ENCODE measurements at regions not wholly inside any gene's neighbourhood (a gene's known extent, or its start where the extent isn't known, plus 50 kb on each side); places are given as distances from the start of the nearest gene placed in this dataset.

GRCh38 chr11:115906171-115906570 lies 402.0 kb upstream of the CADM1 start:
- TF ChIP-seq POLR2A (IDR thresholded peaks at IDR 0.05) (no peak), POLR2AphosphoS5 (IDR thresholded peaks at IDR 0.05; ENCODE audit: insufficient read depth in 1 of 2, low read depth in 1 of 2) (no peak), CTCF (IDR thresholded peaks at IDR 0.05) (no peak)
- intact Hi-C loops (cut with DNase I), result no loop called here

GRCh38 chr11:115905341-115906000 lies 401.3 kb upstream of the CADM1 start:
- intact Hi-C loops (cut with DNase I), result no loop called here
- no peak for DNase-seq (ENCODE audit: extremely low spot score in 2 of 2)
- H3K4me1 ChIP-seq, result no peaks in the 10 kb centered on the region
- no peak overlapping the region for H3K27ac ChIP-seq
- no peak for TF ChIP-seq POLR2A (IDR thresholded peaks at IDR 0.05)
- TF ChIP-seq POLR2AphosphoS5 (IDR thresholded peaks at IDR 0.05; ENCODE audit: insufficient read depth in 1 of 2, low read depth in 1 of 2), result no peak
- no peak for TF ChIP-seq CTCF (IDR thresholded peaks at IDR 0.05)
- H3K9me3 ChIP-seq, result no peaks in the 10 kb centered on the region
- H3K27me3 ChIP-seq, result no peaks in the 10 kb centered on the region
- H3K4me3 ChIP-seq, result no peak overlapping the region
- H3K36me3 ChIP-seq, result no peaks in the 10 kb centered on the region

More at GRCh38 chr11:115906171-115906570, 402.0 kb upstream of the CADM1 start:
- no peaks in the 10 kb centered on the region for H3K4me1 ChIP-seq
- H3K9me3 ChIP-seq, result no peaks in the 10 kb centered on the region
- no peaks in the 10 kb centered on the region for H3K27me3 ChIP-seq
- DNase-seq (ENCODE audit: extremely low spot score in 2 of 2), result no peak
- no peak overlapping the region for H3K27ac ChIP-seq
- H3K36me3 ChIP-seq, result no peaks in the 10 kb centered on the region
- H3K4me3 ChIP-seq, result no peak overlapping the region

- no peaks in the 10 kb centered on the region for H3K27me3 ChIP-seq
- no peak overlapping the region for H3K27ac ChIP-seq
- no peak for DNase-seq (ENCODE audit: extremely low spot score in 2 of 2)
- H3K9me3 ChIP-seq, result no peaks in the 10 kb centered on the region
- H3K4me3 ChIP-seq, result no peak overlapping the region
- H3K36me3 ChIP-seq, result no peaks in the 10 kb centered on the region
- intact Hi-C loops (cut with DNase I), result no loop called here
- H3K4me1 ChIP-seq, result no peaks in the 10 kb centered on the region
- TF ChIP-seq POLR2AphosphoS5 (IDR thresholded peaks at IDR 0.05; ENCODE audit: insufficient read depth in 1 of 2, low read depth in 1 of 2), result no peak
- no peak for TF ChIP-seq POLR2A (IDR thresholded peaks at IDR 0.05)
- TF ChIP-seq CTCF (IDR thresholded peaks at IDR 0.05), result no peak
Measured at GRCh38 chr11:115903179-115903578, 399.0 kb upstream of the CADM1 start.

- peak in 1 of 2 donors; percentile 31 for DNase-seq (ENCODE audit: extremely low spot score in 2 of 2)
- Histone ChIP-seq H3K4me3 (no peak overlapping the region), H3K9me3 (no peaks in the 10 kb centered on the region), H3K36me3 (no peaks in the 10 kb centered on the region), H3K4me1 (no peaks in the 10 kb centered on the region), H3K27me3 (no peaks in the 10 kb centered on the region), H3K27ac (no peak overlapping the region)
- TF ChIP-seq CTCF (IDR thresholded peaks at IDR 0.05) (no peak), POLR2AphosphoS5 (IDR thresholded peaks at IDR 0.05; ENCODE audit: insufficient read depth in 1 of 2, low read depth in 1 of 2) (no peak), POLR2A (IDR thresholded peaks at IDR 0.05) (no peak)
- intact Hi-C loops (cut with DNase I), result no loop called here
Measured at GRCh38 chr11:115901069-115901468, 396.9 kb upstream of the CADM1 start.

- H3K36me3 ChIP-seq, result no peaks in the 10 kb centered on the region
- no peaks in the 10 kb centered on the region for H3K27me3 ChIP-seq
- peak in 1 of 2 donors; percentile 34 for DNase-seq (ENCODE audit: extremely low spot score in 2 of 2)
- intact Hi-C loops (cut with DNase I), result no loop called here
- H3K9me3 ChIP-seq, result no peaks in the 10 kb centered on the region
- TF ChIP-seq POLR2A (IDR thresholded peaks at IDR 0.05) (no peak), CTCF (IDR thresholded peaks at IDR 0.05) (no peak), POLR2AphosphoS5 (IDR thresholded peaks at IDR 0.05; ENCODE audit: insufficient read depth in 1 of 2, low read depth in 1 of 2) (no peak)
- no peak overlapping the region for H3K4me3 ChIP-seq
- H3K4me1 ChIP-seq, result no peaks in the 10 kb centered on the region
- no peak overlapping the region for H3K27ac ChIP-seq
Measured at GRCh38 chr11:115900111-115900510, 395.9 kb upstream of the CADM1 start.
